Stimulated activated CD8-positive, alpha-beta memory T cell treated with anti-CD3 and anti-CD28 coated beads, Interleukin-12 subunit alpha, Interleukin-12 subunit beta, amount 100 ng/mL, for 24 hours (primary cell): ENCODE measurements at regions not wholly inside any gene's neighbourhood (a gene's known extent, or its start where the extent isn't known, plus 50 kb on each side); places are given as distances from the start of the nearest gene placed in this dataset.
"Not testable (repeated sequence)": the region's sequence is repeated elsewhere in the genome, so short reads cannot be mapped to it uniquely, and the experiment has no call there.

Source experiments
- DNase-seq: peaks from one replicate; pipeline ENCODE4 v3.0.0-alpha.2; 2020; ENCODE audit errors: extremely low read depth

DNA sequence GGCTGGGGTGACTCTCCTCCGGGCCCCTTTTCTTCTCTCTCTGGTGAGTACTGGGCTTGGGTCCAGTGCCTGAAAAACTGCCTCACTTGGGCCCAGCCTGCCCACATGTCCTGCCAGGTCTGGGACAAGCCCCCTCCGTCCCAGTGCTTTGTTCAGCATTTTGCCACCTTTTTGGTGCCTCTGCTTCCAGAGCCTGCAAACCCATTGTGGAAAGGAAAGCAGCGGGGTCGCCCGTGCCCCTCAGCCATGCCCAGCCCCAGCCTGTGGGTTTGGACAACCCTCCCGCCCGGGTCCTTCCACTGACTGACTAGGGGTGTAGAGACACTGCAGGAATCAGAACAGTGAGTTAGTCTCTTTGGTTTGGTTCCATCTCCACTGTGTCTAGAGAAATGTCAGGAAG lies 140.7 kb upstream of the ALKAL2 start:
- DNase-seq, result no peak

- not testable (repeated sequence) for DNase-seq
These were observed 138.8 kb upstream of the ALKAL2 start for GRCh38 chr2:426696-427095.

DNA sequence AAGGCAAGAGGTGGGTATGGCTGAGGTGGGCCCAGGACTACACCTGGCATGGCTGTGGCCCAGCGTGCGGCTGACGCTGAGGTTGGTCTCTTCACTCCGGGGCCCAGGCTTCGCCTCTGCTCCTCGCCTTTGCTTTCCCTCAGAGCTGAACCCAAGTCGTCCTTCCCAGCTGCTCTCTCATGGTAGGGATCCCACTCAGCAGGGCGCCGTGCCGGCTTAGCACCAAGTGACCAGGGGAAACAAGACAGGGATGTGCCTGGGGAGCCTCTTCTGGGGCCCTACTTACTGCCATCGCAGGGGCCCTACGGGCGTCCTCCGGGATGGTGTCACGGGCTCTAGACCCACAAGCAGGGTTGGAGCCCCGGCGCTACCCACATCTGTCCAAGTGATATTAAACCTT lies 138.1 kb upstream of the ALKAL2 start:
- no peak for DNase-seq

DNA sequence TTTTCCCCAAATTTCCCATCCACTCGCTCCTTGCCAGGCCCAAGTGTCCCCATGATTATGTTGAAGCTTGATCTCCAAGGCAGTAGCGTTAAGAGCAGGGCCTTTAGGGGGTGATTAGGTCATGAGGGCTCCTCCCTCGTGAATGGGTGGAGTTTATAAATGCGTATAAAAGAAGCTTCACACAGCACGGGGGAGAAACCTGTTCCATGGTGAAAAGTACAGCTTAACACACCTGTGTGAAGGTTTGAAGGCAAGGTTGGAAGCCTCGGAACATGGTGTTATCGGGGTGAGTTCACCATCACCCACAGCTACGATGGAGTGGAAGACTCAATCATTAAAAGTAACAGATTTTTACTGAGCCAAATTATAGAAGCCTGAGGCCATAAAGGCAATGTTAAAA lies 137.4 kb upstream of the ALKAL2 start:
- no peak for DNase-seq

DNA sequence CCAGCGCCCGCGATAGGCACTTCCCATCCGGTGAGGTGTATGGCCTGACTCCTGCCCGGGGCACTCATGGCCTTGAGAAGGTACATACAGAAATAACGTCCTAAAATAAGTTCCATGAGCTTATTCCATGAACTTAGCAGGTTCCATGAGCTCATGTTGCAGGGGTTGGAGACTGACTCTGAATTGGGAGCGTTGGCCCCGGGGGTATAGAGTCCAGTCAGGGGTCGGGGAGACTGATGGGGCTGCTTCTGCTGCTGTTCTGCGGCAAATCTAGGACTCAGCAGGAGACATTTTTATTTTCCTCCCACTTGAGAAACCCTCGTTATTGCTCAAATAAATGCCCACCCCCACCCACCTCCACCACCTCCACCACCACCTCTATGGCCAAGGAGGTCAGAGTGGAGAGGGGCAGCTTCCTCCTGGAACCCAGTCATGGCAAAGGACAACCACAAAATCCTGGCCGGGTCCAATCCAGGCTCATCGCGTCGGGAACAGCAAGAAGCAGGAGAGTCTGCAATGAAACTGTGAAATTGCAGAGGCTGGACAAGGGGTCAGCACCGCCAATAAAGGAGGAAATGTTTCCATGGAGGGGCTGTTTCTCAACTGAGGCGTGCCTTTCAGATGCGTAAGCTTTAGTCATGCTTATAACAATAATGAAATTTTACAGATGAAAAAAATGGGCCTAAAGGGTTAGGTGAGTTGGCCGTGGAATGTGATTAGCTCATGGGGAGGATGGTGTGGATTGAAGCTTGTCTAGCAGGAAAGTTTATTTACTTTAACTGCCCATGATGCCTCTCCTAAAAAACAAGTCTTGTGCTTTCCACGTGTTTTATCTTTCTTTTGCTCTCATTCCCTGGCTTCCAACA lies 136.6 kb upstream of the ALKAL2 start:
- no peak for DNase-seq

GRCh38 chr2:423479-423878 lies 135.6 kb upstream of the ALKAL2 start:
- no peak for DNase-seq

DNA sequence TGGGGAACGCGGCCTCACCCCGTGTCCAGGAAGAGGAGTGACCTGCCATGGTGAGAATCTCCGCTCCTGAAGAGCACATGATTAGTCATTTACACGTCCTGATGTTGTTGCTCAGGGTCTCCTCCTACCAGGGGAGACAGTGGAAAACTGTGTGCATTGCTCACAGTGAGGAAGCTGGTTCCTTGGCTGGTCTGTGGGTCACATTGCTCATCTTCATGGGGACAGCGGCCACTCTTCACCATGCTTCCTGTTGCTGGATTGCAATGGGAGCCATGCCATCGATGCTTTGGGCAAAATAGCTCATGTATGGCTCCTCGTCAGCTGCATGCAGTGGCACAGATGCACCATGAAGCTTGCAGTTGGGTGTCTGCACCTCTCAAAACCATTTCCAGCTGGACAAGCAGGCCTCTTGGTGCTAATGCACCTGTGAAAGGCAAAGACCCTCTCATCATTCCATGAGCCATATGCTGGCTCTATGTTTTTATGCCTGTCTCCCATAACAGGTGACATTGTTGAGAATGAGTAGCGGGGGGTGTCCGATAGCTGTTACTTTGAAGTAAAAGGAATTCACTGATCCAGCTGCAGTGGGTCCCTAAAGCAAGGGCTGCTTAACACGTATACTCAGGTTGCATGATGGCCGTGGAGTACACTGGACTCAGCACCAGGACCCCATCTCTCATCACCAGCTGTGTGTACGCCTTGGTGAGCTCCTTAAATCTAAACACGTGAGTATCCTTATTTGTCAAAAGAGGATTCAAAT lies 135.0 kb upstream of the ALKAL2 start:
- no peak for DNase-seq

GRCh38 chr2:421406-421805 lies 133.5 kb upstream of the ALKAL2 start:
- no peak for DNase-seq

- DNase-seq, result no peak
These were observed 131.9 kb upstream of the ALKAL2 start for GRCh38 chr2:419687-420317.

DNA sequence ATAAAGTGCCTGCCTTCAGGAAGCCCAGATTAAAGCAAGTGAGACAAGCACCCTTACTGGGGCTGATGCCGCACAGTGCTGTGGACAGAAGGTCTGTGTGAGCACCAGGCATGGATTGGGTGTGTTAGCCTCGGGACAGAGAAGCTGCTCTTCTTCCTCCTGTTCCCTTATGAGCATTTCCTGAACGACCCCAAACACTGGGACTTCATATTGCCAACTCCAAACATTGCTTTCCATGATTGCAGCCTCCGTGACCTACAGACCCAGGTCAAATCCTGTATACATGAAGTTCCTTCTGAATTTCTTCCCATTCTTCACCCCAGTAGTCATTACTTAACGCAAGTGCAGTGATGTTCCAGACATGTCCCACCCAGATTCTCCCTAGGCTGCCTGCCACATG lies 129.8 kb upstream of the ALKAL2 start:
- DNase-seq, result no peak

DNA sequence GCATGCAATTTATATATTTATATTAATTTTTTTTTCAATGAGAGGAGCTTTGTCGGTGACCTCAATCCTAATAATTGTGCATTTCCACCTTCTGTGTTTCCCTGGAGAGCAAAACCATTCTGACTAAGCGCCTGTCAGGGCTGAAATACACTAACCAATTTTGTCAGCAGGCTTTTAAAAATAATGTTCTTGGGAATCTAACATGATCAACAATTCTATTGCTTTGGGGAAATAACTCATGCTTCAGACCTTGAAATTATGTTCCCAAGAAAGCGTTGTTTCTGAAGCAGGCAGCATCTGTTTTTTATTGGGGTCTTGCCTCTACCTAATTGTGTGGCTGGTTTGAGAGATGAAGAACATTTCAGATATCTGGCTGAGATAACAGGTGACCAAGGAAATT lies 129.1 kb upstream of the ALKAL2 start:
- DNase-seq, result no peak

DNA sequence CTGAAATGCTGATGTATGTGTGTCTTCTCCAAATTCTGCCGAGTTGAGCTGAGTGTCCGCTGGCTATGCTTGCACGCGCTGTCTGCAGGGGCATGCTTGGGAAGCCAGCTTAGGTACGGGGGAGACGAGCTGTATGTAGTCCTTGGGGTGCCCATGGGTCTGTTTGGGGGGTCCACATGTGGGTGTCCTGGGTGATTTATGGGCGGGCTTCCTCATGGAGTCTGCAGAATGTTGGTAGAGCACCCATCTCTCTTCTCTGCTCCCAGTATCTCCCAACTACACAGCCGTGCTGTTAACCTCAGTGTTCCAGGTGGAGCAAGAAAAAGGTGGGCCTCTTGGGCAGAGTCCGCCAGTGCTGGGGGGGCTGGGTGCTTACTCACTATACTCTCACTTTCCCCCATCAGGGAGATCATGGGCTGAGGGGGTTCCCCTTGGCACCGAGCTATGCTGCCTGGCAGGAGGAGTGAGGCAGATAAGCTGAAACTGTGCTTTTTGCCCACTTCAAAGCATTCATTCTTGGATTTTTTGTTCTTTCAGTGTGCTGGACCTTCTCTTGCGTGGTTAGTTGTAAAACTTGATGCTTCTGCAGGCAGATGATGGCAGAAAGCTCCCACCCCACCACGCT lies 128.2 kb upstream of the ALKAL2 start:
- no peak for DNase-seq

DNA sequence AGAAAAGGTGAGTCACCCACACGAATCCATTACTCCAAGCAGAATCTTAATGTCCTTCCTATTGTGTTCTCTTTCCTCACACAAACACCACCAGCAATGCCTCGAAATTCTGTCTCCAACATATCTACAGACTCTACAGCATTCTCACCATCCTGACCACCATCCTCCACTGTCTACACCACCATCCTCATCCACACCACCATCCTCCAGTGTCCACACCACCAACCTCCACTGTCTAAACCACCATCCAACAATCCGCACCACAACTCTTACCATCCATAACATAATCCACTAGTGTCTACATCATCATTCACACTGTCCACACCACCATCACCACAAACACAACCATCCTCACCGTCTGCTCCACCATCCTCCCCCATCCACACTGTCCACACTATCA lies 121.6 kb upstream of the ALKAL2 start:
- no peak for DNase-seq

DNA sequence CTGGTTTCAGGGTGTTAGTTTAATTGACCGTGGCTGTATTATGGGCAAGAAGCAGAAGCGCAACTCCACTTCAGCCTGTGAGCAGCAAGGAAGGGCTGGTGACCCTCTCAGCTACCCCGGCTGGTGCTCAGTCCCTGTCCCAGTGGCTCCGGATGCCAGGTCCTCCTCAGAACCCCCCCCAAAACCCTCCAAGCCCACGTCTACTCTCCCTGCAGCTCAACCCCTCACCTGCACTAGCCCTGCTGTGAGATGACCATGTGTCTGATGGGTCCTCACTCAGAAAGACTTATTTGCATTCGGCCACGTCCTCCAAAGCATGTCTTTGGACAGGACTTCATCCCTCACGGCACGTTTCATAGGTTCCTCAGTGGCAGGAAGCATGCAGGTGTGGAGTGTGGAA lies 119.7 kb upstream of the ALKAL2 start:
- no peak for DNase-seq

DNA sequence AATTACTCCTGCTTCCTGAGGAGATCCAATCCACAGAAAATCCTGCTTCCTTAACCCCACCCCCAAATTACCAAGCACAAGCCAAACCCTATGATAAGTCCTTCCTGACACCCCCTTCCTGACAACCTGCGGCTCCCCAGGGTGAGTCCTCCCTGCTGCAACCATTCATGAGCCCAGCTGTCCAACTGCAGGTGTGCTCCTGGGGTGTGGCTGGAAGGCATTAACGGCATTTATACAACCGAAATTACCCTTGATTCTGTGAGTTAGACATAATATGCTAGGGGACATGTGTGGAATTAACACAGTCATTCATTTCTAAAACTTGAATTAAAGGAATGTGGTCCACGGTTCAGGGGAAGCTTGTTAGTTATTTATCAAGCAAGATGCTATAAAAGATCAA lies 119.0 kb upstream of the ALKAL2 start:
- no peak for DNase-seq

DNA sequence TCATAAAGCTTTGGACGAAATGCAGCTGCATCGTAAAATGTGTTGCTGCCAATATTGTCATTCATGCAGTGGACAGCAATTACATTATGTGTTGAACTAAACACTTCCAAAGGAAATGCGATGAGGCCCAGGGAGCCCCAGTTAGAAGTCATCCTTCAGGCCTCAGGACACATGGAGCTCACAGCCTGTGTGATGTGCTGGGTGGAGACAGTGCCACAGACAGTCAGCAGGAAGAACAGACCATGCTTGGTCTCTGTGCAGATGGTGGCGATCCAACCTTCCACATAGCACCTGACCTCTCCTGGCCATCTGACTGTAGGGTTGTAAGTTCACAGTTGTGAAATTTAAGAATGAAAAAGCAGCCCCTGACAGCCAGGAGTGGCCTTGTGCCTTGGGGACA lies 118.3 kb upstream of the ALKAL2 start:
- no peak for DNase-seq

GRCh38 chr2:404581-404980 lies 116.7 kb upstream of the ALKAL2 start:
- no peak for DNase-seq

DNA sequence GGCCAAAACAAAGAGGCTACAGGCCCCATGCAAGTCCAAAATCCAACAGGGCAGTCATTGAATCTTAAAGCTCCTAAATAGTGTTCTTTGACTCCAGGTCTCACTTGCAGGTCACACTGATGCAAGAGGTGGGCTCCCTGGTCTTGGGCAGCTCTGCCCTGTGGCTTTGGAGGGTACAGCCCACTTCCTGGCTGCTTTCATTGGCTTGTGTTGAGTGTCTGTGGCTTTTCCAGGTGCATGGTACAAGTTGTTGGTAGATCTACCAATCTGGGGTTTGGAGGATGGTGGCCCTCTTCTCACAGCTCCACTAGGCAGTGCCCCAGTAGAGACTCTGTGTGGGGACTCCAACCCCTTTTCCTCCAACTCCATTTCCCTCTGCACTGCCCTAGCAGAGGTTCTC lies 115.8 kb upstream of the ALKAL2 start:
- no peak for DNase-seq

DNA sequence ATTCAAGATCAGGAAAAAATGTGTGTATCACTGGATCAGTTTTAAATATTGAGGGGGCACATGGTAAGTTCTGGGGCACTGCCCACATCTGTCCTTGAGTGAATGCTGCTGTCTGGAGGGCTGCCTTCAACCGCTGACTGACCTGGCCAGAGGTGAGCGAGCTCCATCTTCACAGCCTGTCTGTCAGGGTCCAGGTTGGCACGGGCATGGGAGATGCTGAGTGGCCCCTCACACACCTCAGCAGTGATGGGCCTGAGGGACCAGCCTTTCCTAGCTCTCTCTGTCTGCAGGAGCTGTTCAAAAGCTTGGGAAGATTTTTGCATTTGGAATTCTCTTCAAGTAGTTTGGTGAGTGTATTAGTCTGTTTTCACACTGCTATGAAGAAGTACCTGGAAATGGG lies 114.8 kb upstream of the ALKAL2 start:
- no peak for DNase-seq

DNA sequence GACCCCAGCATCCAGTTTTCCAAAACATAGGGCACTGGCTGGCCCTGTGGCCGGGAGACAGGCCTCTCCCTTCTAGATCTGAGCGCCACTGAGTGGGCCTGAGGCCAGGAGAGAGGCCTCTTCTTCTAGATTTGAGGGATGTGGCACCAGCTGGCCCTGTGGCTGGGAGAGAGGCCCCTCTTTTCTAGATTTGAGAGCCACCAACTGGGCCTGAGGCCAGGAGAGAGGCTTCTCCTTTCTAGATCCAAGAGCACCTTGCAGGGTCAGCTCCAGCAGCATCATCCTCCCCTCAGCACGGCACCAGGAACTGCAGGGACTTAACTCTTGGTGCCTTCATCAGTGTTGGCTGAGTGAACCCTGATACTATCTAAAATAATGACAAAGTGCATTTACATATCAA lies 114.3 kb upstream of the ALKAL2 start:
- no peak for DNase-seq

DNA sequence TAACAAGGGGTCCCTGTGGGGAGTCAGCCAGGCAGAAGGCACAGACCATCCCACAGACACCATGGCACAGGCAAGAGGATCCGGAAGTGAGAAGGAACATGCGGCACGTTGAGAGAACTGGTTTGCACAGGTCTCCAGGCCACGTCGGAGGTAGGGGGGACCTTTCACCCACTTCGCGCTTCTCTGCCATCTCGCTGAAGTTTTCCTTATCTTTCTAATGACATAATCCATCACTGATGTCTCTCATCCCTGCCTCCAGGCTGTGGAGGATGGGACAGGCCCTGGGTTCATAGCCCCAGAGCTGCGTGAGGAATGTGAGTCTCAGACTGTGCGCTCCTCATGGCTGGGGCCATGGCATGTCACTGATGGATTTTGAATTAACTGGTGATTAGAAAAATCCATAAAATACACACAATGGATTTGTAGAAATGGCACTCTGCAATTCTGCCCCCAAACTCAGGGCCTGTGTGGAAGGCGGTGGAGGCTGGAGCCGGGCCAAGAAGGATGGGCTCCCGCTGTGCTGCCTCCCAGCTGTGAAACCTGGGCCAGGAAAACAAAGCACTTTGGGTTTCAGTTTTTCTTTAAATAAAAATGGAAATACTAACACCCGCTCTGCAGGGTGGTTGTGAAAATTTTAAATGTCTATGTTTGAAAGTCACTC lies 113.3 kb upstream of the ALKAL2 start:
- DNase-seq, result no peak

GRCh38 chr2:397926-398325 lies 110.0 kb upstream of the ALKAL2 start:
- no peak for DNase-seq
